B cell (primary cell): ENCODE measurements at regions not wholly inside any gene's neighbourhood (a gene's known extent, or its start where the extent isn't known, plus 50 kb on each side); places are given as distances from the start of the nearest gene placed in this dataset.

Experiments used
- EZH2 ChIP-seq: IDR thresholded peaks from 2 replicates; pipeline ENCODE4 v1.6.1; 2012; ENCODE audit warnings: borderline replicate concordance, low read depth, mild to moderate bottlenecking, moderate library complexity, low read length; ENCODE audit not compliant: insufficient read depth, poor library complexity, severe bottlenecking
- TF ChIP-seq, protein P1 (sequence below): fragments of 200-600 bp; IDR thresholded peaks from one replicate; pipeline ENCODE4 v1.8.0; 2022; ENCODE audit warnings: antibody characterized with exemption, mild to moderate bottlenecking

- TF ChIP-seq, protein P1, sequence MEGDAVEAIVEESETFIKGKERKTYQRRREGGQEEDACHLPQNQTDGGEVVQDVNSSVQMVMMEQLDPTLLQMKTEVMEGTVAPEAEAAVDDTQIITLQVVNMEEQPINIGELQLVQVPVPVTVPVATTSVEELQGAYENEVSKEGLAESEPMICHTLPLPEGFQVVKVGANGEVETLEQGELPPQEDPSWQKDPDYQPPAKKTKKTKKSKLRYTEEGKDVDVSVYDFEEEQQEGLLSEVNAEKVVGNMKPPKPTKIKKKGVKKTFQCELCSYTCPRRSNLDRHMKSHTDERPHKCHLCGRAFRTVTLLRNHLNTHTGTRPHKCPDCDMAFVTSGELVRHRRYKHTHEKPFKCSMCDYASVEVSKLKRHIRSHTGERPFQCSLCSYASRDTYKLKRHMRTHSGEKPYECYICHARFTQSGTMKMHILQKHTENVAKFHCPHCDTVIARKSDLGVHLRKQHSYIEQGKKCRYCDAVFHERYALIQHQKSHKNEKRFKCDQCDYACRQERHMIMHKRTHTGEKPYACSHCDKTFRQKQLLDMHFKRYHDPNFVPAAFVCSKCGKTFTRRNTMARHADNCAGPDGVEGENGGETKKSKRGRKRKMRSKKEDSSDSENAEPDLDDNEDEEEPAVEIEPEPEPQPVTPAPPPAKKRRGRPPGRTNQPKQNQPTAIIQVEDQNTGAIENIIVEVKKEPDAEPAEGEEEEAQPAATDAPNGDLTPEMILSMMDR, result no peak
- TF ChIP-seq EZH2, result no peak
These were observed 268.8 kb downstream of the KLF5 start for GRCh38 chr13:73327579-73327978.
